H4 (cell line): ENCODE measurements at regions not wholly inside any gene's neighbourhood (a gene's known extent, or its start where the extent isn't known, plus 50 kb on each side); places are given as distances from the start of the nearest gene placed in this dataset.
A peak's percentile ranks its signal among the peaks of the same experiment; 100 is the strongest.
"Not testable (repeated sequence)": the region's sequence is repeated elsewhere in the genome, so short reads cannot be mapped to it uniquely, and the experiment has no call there.

ENCODE experiments used
- DNase-seq: peaks from one replicate; pipeline ENCODE4 v3.0.0-alpha.2; 2015; ENCODE audit warnings: low spot score

DNA sequence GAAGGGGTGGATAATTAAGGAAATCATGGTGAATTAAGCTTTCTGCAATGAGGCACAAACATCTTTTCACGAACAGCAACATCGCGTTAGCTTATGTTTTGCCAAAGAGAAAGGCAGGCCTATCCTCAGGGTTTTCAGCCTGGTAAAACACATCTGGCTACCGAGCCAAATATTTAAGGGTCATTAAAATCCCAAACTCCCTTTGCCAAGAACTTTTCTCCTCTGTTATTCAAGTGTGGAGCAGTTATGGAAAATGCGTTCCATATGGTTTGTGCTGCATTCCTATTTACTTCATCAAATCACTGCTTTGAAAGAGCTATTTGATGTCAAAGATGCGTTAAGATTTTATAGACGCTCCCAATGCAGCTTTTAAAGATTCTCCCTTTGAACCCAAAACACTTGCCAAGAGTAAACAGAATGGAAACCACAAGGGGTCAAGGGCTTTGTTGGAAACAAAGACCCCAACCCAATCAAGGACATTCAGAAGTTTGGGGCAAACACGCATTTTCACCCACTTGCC, 308.3 kb upstream of the CDH5 start:
- DNase-seq = no peak

DNA sequence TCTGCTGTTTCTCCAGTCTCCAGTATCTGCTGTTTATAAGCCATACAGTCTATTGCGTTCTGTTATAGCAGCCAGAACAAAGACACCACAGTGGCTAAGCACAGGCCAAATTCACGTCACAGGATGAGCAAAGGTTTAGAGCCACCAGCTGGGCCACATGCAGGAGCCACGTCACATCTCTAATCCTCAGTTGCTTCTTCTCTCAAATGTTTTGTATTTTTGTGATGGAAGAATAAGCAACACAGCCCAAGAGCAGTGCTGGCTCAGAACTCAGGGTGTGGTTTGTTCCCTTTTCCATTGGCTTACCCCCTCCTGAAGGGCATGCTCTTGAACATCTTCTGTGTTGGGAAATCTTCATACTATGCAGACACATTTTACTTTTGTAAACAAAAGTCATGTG, 309.4 kb upstream of the CDH5 start:
- DNase-seq = no peak

DNA sequence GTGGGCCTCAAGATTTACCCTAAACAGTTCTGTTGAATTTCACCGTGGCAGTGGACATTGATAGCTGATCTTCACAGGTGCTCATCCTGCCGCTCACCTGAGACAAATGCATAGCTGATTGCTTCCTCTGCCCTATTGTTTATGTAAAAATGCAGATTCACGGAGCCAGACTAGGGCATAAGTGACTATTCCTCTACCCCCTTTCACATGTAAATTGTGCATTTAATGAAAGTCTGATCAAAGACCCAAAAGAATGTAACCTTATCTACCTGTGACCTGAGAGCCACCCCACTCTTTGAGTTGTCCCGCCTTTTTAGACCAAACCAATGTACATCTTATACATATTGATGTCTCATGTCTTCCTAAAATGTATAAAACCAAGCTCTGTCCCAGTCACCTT, 312.4 kb upstream of the CDH5 start:
- DNase-seq = no peak

DNA sequence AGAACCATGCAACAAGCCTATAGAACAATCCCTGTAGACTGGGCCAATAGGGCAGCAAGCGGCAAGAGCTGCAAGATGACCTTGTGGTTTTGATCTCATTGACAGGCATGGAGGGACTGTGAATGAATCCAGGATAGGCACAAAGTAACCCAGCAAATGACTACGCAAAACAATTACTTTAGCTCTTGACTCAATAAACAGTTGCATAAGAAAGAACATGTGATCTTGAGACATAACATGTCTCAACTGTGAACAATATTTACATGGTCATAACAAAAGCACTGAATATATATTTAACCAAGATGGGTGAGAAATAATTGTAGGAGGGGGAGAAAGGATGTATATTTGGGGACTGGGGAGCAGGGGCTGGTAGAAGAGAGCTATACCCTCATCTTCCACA, 313.7 kb upstream of the CDH5 start:
- DNase-seq = no peak

DNA sequence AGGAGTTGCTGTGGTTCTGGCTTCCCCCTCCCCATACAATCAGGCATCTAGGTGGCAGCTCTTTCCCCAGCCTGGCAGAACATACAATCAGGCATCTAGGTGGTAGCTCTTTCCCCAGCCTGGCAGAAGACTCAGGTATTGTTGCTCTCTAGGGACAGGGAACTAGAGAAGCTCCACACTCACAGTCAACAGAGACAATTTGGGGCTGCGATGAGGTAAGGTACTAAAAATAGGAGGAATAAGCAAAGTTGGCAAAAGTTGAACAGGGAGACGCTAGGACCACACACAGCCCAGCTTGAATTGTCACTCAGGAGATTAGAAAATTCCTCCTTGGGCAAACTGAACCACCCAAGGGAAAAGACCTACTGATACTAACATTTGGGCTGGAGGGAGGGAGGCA, 315.5 kb upstream of the CDH5 start:
- no peak for DNase-seq

DNA sequence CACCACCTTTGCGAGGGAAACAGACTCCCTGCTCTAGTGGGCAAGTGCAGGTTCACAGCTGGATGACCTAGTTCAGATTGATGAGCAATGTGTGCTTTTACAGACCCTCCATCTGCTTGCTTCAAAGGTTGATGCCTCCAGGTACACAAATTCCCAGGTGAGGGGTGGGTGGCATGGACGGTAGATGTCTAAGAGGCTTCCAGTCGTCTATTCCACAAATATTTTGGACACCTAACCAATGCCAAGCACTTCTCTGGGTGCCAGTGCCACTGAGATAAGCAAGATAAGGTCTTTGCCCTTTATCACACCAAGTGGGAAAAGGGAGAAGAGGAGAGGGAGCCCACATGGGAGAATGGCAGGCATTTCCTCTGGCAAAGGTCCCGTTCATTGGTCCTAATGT, 316.6 kb upstream of the CDH5 start:
- DNase-seq = no peak

DNA sequence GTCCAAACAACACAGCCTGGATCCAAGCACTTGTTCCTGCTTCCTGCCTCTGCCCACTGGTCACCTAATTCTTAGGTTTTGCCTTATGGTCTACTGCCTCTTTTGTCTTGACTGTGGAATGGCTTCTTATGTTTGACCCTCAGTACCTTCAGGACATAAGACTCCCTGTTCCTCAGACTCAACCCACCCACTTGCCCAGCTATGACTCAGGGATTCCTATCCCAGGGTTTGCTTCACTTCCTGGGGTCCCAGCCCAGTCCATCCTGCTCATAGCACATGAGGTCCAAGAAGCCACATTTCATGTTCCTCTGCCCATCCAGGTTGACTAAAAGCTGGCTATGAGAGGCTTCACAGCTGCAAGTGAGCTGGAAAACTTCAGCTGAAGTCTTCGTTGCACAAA, 320.9 kb upstream of the CDH5 start:
- no peak for DNase-seq

DNA sequence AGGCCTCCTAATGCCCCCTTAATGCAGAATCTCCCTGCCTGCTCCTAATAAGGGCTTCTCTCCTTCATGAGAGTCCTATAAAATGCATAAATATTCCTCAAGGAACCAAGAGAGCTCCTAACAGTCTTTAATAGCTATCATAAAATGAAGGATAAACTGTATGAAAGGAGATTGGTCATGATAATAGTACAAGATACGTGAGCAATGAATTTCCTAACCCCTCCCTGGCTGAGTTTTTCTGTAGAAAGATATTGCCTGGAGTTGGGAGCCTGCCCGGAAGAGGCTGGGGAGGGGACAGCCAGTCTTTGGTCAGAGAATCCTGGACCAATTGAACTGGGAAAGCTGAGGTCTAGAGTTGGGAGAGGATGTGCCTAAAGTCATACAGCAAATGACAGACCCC, 321.9 kb upstream of the CDH5 start:
- DNase-seq = no peak

DNA sequence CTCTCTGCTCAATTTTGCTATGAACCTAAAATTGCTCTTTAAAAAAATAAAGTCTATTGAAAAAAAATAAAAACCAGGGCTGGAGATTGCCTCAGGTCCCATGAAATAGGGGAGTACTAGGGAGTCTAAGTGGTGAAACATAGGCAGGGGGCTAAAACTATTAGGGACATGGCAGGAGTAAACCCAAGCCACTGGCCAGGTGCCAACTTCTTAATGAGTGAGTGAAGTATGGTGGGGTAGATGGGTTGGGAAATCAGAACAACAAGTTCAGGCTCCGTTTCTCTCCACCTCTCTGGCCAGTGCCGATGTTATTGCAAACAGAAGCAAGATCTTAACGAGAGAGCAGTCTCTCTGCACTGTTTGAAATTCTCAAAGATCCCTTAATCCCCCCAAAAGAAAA, 322.4 kb upstream of the CDH5 start:
- no peak for DNase-seq

DNA sequence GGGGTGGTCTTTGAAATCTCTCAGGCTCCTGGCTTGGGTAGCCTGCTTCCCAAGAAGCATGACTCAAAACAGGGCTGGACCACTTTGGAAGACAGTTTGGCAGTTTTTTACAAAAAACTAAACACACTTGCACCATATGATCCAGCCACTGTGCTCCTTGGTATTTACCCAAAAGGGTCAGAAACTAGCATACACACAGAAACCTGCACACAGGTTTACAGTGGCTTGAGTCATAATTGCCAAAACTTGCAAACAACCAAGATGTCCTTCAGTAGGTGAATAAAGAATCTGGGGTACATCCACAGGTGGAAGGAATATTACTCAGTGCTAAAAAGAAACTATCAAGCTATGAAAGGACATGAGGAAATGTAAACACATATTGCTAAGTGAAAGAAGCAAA, 323.2 kb upstream of the CDH5 start:
- no peak for DNase-seq

DNA sequence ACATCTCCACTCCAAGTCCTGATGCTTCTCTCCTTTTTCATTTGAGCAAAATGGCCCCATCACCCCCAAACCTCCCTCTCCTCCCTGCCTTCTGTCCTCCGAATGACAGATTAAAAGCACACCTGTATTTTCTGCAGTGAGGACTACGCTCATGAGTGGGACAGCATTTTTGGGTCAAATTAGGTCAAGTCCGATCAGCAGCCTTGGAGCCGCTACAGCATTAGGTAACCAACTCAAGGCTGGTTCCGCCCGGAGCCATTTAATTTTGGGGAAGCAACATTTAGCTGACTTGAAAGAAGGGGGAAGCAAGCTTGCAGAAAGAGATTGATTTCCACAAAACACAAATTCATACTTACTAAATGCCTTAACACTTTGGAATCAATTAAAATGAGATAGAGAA, 324.1 kb upstream of the CDH5 start:
- no peak for DNase-seq

DNA sequence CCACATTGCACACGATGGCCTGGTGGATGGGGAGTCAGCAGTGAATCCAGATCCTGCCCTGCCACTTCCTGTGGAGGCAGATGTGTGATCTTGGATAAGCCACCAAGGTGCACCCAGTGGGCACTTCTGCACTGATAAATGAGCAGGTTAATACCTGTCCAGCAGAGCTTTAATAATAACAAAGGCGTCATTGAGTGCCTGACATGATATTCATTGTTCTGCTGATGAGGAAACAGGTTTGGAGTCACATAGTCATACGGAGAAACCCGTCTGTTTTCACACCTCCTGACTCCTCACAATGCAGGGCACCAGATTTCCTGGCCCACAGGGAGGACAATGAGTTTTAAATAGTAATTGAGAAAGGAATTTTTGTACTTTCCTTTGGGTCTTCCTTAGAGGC, 324.6 kb upstream of the CDH5 start:
- DNase-seq = no peak

DNA sequence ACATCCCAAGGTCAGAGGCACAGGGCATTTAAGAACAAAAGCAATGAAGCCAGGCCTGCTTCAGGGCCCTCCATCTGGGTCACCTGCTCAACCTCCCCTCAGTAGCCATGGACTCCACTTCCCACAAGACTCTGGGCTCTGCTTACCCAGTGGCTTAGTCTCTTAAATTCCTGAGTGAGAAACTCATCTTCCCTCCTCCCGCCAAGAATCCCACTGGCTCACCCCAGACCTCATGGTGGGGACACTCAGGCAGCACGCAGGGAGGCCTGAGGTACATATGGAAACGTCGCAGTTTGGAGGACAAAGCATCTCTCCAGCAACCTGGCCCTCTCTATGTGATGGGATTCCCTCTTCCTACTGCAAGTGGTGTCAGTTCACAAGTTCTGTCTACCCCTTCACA, 326.7 kb upstream of the CDH5 start:
- DNase-seq = no peak

DNA sequence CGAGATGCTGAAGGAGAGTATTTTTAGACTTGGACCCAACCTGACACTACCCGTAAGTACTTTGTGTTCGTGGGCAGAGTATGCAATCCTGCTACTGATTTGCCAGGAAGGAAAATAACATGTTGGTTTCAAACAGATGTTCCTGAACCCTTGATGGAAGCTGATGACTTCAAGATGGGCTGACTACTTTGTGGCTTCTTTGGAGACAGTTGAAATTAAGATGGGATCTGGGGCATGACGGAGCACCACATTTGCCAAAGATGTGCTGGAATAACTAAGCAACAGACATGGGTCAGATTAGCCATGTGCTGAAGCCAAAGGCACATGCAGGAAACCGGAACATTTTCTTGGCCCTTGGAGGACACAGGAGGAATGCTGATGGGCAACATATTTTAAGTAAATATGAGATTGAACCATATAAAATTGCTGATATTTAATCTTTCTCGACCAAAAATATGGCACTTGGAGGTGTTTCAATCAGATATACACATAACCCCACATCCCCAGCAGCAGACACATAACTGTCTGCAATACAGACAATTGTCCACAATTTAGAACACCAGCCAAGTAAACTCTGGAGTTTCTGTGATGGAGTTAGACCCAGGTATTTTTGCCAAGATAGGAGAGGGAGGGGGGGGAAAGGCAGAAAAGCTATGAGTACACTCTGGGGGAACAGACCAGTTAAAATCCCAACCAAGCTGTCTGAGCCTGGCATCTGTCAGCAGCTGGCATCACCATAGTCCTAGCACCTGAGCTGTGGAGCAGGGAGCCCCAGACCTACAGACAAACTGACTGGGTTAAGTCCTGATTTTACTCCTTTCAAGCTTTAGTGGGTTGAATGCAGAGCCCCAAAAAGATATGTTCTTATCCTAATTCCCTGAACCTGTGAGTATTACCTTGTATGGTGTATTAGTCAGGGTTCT, 329.4 kb upstream of the CDH5 start:
- DNase-seq = peak; percentile 41

DNA sequence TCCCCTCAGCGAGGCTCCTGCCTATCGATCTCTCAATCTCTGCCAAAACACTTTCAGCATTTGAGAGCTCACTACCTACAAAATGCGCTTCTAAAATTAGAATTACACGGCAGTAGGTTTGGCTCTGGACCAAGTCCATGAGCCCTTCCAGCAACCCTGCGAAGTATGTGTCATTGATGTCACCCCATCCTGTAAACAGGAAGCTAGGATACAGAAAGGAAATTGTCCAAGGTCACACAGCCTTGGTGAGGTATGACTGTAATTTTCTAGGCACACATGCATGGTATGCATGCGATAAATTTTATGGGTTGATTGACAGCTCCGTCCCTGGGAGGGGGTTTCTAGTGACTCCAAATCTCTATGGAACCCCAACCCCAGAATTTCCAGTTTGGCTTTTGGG, 330.3 kb upstream of the CDH5 start:
- peak; percentile 64 for DNase-seq

DNA sequence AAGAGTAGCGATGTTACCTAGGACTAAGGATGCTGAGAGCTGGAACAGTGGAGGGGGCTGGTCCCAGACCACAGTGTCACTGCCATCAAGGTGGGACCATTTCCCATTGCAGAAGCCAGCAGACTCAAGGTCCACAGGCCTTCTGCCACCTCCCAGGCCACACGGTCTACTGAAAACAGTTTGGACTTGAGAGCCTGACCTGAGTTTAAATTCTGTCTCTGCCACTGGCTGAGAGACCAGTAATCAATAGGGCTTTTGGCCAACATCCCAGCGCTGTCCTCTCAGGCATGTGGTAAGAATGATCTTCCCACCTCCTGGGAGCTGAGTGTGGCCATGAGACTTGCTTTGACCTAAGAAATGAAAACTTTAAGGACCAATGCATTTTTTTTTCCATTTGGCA, 331.4 kb upstream of the CDH5 start:
- DNase-seq = no peak

DNA sequence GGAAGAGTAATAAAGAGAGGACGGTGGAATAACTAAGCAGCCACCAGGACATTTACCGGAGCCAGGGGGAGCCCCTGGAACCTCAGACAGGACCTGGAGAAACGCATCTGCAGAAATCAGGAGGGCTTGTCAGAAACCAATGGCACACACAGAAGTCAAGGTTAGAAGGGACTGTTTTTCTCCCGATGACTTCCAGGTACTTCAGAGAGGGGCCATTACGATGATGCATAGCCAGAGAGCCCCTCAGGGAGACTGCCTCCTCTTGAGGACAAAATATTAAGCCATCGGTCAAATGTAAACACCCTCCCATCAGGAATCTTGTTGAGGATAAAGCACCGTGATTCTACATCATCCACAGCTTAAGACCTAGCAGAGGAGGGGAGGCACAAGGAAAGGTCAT, 333.6 kb upstream of the CDH5 start:
- DNase-seq = no peak

DNA sequence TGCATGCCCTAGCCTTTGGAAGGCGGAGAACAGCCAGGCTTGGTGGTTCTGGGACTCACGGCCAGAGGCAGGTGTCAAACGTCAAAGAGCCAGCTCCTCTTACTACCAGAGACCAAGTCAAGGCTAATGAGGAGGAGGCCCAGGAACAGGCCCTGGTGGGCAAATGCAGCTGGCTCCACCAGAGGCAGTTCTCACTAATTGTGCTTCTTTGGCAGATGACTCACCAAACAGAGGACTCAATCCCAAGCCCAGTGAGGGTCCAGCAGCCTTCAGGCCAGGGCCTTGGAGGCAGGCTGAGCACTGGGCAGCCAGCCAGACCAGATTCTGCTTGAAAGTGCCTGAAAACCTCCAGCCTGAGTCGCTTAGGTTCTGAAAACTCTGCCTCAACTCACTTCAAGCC, 336.5 kb upstream of the CDH5 start:
- no peak for DNase-seq

DNA sequence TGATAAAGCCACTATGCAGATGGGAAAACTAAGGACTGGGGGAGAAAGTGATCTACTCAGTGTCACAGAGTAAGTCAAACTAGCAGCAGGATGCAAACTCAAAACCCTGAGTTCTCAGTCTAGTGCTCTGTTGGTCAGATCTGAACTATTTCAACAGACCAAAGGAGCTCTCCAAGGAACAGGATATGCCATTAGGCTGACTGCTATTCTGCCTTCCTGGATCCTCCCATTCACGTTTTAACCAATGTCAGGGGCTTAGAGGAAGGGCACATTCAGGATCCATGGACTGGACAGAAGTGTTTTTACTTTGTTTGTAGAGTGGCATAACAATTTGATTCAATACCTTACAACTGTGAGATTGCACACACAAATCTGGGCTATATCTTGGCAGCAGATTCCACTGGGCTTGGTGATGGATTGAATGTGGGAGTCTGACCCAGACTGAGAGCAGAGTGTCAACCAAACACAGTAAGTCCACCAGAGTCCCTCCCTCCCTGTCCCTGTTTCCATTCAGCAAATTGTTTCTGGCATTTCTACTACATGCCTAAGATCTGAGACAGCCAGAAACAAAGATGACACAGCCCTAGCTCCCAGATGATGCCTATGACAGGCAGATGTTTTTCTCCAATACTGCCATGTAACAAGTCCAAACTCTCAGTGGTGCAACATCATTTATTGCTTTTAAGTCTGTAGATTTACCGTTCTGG, 337.8 kb upstream of the CDH5 start:
- no peak for DNase-seq

DNA sequence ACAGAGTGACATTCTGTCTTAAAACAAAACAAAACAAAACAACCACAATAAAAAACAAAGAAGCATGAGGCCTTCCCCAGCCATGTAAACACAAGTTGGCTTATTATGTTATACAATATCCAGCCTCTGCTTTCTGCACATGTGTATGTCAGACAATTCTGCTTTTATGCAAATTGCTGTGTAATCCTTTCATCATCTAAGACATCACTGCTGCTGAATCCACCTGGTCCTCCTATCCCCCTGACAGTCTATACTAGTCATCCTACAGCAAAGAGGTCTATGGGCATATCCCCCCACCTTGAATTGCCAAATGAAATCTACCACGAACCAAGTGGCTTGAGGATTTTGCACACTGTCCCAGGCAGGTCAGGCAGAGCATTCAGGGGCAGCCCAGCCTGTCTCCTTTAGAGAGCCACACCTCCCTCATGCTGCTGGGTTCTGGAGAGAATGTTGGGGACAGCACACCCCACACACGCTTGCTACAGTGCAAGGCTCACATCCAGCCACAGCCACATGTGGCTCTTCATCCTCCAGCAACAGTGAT, 339.6 kb upstream of the CDH5 start:
- DNase-seq = no peak

DNA sequence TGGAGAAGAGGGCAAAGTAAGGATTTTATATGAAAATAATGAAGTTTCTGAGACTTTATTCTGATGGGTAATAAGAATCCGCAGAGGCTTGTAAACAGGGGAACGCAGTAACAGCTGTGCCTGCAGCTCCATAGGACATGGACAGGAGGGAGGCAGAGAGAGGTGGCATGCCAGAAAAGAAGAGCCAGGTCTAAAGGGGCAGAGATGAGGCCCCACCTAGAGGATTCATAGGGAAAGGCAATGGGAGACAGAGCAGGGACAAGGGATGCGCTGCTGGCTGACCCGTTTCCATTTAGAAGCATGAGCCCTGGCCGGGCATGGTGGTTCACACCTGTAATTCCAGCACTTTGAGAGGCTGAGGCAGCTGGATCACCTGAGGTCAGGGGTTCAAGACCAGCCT, 340.3 kb upstream of the CDH5 start:
- DNase-seq = peak; percentile 25

DNA sequence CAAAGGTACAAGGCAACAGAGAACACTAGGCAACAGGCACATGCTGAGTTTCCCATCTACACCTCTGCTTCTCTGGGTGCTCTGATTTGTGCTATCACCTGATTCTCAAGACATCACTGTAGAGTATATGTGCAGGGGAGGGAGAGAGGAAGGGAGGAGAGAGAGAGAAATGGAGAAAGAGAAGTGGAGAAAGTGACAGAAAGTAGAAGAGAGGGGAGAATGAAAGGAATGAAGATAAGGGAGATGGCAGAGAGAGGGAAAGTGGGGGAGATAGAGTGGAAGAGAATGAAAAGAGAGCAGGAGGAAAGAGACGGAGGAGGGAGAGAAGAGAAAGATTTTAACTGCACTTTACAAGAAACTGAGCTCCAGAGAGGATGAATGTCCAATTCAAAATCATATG, 340.7 kb upstream of the CDH5 start:
- DNase-seq = no peak

DNA sequence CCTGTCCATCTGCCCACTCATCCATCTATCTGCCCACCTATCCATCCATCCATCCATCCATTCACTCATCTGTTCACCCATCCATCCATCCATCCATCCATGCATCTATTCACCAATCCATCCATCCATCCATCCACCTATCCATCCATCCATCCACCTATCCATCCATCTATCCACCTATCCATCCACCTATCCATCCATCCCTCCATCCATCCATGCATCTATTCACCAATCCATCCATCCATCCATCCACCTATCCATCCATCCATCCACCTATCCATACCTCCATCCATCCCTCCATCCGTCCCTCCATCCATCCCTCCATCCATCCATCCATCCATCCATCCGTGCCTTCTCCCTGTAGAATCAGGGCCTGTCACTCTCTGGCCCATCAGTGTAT, 341.9 kb upstream of the CDH5 start:
- not testable (repeated sequence) for DNase-seq
